NCI-H2196 (cell line): ENCODE measurements at regions not wholly inside any gene's neighbourhood (a gene's known extent, or its start where the extent isn't known, plus 50 kb on each side); places are given as distances from the start of the nearest gene placed in this dataset.
A peak's percentile ranks its signal among the peaks of the same experiment; 100 is the strongest.
"Not testable (repeated sequence)": the region's sequence is repeated elsewhere in the genome, so short reads cannot be mapped to it uniquely, and the experiment has no call there.

Source experiments
- DNase-seq: peaks from one replicate; lab custom pipeline; 2025; ENCODE audit not compliant: unreplicated experiment; lab: John Stamatoyannopoulos, UW

- DNase-seq: not testable (repeated sequence)
Measured at GRCh38 chr9:104323967-104324694, 179.9 kb upstream of the OR13F1 start.

GRCh38 chr9:104326912-104327311 lies 177.2 kb upstream of the OR13F1 start:
- DNase-seq: no peak

GRCh38 chr9:104329245-104329644 lies 174.8 kb upstream of the OR13F1 start:
- no peak for DNase-seq

GRCh38 chr9:104330841-104331240 lies 173.2 kb upstream of the OR13F1 start:
- DNase-seq: no peak

- no peak for DNase-seq
Measured at GRCh38 chr9:104334549-104334948, 169.5 kb upstream of the OR13F1 start.

GRCh38 chr9:104339692-104340091 lies 164.4 kb upstream of the OR13F1 start:
- no peak for DNase-seq

GRCh38 chr9:104342552-104342951 lies 161.5 kb upstream of the OR13F1 start:
- DNase-seq: no peak

GRCh38 chr9:104345061-104345460 lies 159.0 kb upstream of the OR13F1 start:
- DNase-seq: no peak

GRCh38 chr9:104350541-104350940 lies 153.5 kb upstream of the OR13F1 start:
- DNase-seq: no peak

- DNase-seq: no peak
Measured at GRCh38 chr9:104351726-104352125, 152.3 kb upstream of the OR13F1 start.

GRCh38 chr9:104361207-104361606 lies 142.9 kb upstream of the OR13F1 start:
- DNase-seq: no peak

GRCh38 chr9:104362912-104363472 lies 141.1 kb upstream of the OR13F1 start:
- no peak for DNase-seq

- no peak for DNase-seq
Measured at GRCh38 chr9:104367507-104367906, 136.6 kb upstream of the OR13F1 start.

GRCh38 chr9:104368318-104368717 lies 135.7 kb upstream of the OR13F1 start:
- not testable (repeated sequence) for DNase-seq

- no peak for DNase-seq
Measured at GRCh38 chr9:104374711-104375110, 129.4 kb upstream of the OR13F1 start.

GRCh38 chr9:104386013-104386412 lies 118.0 kb upstream of the OR13F1 start:
- no peak for DNase-seq

- DNase-seq: peak; percentile 16
Measured at GRCh38 chr9:104386425-104387069, 117.5 kb upstream of the OR13F1 start.

GRCh38 chr9:104388071-104388470 lies 116.0 kb upstream of the OR13F1 start:
- DNase-seq: no peak

- no peak for DNase-seq
Measured at GRCh38 chr9:104389341-104389740, 114.7 kb upstream of the OR13F1 start.

- DNase-seq: not testable (repeated sequence)
Measured at GRCh38 chr9:104394901-104395300, 109.2 kb upstream of the OR13F1 start.

- no peak for DNase-seq
Measured at GRCh38 chr9:104412238-104412637, 91.8 kb upstream of the OR13F1 start.

GRCh38 chr9:104416470-104416869 lies 87.6 kb upstream of the OR13F1 start:
- no peak for DNase-seq
